ENCODE measurements at regions not wholly inside any gene's neighbourhood (a gene's known extent, or its start where the extent isn't known, plus 50 kb on each side); places are given as distances from the start of the nearest gene placed in this dataset.

DNA sequence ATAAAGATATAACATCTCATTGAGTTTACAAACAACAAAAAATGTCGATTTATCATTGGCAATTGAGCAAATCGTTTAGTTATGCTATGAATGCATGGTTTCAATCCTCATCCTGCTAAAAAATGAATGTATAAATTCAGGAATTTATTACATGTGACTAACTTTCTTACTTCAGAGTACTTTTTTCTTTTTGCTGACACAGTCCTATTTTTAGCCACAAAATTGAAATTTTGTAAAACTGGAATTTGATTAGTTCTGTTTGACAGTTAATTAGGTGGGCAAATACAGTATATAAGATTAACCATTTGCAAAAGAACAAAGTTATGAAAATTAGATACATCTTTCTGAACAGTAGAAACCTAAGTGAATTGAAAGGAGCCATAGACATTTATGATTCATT is 925.0 kb upstream of the CHORDC1 start:
- TF ChIP-seq, protein P1, sequence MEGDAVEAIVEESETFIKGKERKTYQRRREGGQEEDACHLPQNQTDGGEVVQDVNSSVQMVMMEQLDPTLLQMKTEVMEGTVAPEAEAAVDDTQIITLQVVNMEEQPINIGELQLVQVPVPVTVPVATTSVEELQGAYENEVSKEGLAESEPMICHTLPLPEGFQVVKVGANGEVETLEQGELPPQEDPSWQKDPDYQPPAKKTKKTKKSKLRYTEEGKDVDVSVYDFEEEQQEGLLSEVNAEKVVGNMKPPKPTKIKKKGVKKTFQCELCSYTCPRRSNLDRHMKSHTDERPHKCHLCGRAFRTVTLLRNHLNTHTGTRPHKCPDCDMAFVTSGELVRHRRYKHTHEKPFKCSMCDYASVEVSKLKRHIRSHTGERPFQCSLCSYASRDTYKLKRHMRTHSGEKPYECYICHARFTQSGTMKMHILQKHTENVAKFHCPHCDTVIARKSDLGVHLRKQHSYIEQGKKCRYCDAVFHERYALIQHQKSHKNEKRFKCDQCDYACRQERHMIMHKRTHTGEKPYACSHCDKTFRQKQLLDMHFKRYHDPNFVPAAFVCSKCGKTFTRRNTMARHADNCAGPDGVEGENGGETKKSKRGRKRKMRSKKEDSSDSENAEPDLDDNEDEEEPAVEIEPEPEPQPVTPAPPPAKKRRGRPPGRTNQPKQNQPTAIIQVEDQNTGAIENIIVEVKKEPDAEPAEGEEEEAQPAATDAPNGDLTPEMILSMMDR (IDR thresholded peaks at IDR 0.05), result no peak
- no peak for TF ChIP-seq POLR2AphosphoS5 (IDR thresholded peaks at IDR 0.05)
- TF ChIP-seq POLR2A (IDR thresholded peaks at IDR 0.05), result no peak
- TF ChIP-seq EP300 (IDR thresholded peaks at IDR 0.05), result no peak
